Fibroblast of skin of abdomen (primary cell): ENCODE measurements at regions not wholly inside any gene's neighbourhood (a gene's known extent, or its start where the extent isn't known, plus 50 kb on each side); places are given as distances from the start of the nearest gene placed in this dataset.
"Not testable (repeated sequence)": the region's sequence is repeated elsewhere in the genome, so short reads cannot be mapped to it uniquely, and the experiment has no call there.

Experiments used
- DNase-seq: peaks from one replicate; pipeline ENCODE4 v3.0.0-alpha.2; 2013

DNA sequence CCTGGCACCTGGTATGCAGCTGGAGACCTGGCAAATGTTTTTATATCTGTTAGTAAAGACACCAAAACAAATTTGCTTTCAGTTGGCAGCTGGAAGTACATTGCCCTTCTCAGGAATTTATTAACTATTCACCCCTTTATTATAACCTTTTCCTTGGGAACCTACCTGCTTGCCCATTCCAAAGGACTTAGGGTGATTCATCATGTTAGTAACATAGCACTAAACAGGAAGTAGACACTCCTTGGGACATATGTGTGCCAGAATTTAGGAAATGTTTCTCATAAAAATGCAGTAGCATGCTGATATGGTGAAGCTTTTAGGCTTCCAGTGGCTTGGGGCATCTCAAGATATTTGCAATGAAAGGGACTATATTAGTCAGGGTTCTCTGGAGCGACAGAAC is 184.2 kb downstream of the DMAC1 start:
- no peak for DNase-seq

DNA sequence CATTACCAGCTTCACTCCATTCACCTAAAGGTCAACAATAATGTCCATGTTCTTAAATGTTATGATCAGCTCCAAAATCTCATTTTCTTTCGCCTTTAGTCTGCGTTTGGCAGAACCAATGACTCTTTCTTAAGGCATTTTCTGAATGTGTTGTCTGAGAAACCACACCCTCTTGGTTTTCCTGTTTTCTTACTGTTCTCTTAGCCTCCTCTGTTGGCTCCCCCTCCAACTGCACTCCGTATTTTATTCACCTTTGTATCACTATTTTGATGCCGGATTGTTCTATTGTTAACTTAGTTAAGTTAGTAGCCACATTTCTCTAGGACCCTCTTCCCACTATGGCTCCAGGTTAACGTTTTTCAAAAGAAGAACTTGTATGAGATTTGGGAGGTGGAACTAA is 185.6 kb downstream of the DMAC1 start:
- peak; percentile 3 for DNase-seq

DNA sequence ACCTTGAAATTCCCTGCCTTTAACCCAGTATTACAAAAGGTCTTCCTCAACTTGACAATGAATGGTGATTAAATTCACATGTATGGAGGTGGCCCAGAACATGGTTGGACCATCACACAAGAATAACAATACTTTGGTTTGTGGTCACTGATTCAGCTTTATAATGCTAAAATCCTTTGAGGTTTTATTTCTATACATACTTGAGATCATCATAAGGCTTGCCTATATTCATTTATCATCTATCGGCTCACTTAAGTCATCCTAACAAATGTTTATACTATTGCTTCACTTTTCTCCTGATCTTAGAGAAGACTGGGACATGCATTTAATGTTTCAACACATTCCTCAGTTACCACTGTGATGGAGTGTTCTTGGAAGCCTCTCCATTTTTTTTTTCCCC is 191.3 kb downstream of the DMAC1 start:
- DNase-seq = peak; percentile 90

DNA sequence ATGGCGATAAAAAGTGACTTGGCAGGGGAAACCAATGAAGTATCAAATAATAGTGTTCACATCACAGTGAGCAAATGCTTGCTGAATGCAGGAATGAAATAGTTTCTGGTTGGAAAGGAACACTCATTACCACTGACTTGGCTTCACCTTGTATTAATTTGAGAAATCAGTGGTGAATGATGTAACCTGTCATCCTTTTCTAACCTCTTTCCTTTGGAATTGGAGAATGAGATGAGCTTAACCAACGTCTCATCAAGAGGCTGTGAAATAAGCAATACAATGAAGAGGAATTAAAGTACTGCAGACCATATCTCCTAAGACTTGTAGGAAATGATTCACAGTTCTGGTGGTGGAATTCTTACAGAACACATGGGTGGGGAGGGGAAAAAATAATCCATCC is 192.2 kb downstream of the DMAC1 start:
- peak; percentile 93 for DNase-seq

DNA sequence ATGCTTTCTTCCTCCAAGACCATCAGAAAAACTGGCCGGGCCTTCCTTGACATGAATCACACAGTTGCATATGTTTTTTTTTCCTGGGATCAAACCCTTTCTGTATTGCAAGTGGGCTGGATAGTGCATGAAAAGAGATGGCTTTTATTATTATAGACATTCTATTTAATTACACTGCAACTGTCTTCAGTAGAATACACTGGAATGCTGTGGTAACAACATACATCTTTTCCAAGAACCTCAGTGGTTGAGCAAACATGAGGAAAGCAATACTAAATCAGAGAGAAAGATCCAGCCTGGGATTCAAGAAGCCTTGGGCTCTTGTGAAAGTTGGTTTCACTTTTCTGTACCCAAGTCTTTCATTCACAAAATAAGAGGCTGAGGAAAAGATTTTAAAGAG is 193.0 kb downstream of the DMAC1 start:
- DNase-seq = peak; percentile 87

DNA sequence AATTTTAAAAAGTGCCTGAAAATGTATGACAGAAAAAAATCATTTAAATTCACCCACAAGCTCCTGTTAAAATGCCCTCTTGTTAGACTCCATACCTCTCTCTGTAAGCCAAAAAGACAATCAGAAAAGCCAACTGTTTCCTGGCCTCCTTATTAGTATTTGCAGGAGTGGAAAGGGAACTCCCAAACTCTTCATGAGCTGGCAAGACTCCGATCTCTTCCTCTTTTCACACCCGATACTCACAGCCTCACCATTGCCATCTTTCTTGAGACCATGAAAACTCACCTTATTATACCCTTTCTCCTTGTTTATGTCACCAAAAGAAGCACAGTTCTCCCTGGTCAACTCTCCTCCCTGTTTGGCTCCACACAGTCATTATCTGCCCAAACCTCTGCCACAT is 197.8 kb downstream of the DMAC1 start:
- DNase-seq = no peak

DNA sequence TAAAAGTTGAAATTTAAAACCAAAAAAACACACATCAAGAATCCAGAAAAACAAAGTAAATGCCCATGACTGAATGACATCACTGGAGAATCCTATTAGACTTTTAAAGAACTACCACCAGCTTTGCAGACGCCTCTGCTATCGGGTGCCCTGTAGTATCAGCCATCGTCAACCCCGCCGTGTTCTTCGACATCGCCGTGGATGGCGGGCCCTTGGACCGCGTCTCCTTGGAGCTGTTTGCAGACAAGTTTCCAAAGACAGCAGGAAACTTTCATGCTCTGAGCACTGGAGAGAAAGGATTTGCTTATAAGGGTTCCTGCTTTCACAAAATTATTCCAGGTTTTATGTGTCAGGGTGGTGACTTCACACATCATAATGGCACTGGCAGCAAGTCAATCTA is 201.9 kb downstream of the DMAC1 start:
- no peak for DNase-seq

DNA sequence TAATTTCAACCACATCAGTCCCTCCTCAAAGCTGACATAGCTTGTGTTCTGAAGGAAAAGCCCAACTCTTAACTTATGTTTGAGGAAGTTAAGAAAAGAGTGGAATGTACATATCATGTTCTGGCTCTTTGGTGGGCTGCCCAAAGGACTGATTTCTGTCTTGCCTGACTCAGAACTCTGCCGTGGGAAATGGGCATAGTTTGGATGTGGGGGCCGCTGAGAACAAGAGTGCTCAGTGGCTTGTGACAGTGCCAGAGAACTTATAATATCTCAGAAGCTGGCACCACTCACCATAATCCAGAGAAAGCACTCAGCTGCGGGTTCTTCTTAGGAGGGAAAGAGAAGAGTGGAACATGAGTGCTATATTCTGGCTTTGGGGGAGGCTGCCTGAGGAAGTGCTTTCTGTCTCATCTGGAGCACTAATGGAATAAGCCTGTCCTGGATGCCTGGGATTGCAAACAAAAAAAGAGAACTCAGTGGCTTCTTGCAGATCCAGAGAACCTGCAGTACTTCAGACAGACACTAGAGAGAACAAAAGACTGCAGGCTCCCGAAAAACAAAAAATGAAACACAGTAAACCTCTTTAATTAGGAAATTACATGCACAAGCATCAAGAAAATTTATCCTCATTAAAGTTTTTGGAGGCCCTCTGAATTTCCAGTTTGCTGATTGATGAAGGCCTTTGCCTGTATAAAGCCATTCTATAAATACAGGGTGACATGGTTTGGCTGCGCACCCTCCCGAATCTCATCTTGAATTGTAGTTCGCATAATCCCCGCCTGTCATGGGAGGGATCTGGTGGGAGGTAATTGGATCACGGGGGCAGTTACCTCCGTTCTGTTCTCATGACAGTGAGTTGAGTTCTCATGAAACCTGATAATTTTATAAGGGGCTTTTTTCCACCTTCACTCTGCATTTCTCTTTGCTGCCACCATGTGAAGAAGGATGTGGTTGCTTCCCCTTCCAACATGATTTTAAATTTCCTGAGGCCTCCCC is 207.0 kb downstream of the DMAC1 start:
- peak; percentile 28 for DNase-seq

DNA sequence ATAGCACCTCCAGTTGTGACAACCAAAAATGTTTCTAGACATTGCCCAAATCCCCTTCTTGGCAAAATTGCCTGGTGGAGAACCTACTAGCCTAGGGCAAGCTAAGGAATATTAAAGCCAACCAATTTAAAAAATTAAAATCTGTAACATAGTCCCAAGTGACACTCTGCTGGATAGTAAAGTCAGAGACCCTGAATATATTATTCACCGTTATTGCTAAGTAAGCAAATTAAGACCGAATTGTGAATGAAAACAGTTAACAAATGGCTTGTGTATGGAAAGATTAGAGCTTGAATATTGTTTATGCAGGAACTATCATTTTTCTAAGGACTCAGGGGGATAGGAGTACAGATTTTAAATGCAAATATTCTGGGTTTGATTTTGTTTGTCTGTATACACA is 208.1 kb downstream of the DMAC1 start:
- no peak for DNase-seq

DNA sequence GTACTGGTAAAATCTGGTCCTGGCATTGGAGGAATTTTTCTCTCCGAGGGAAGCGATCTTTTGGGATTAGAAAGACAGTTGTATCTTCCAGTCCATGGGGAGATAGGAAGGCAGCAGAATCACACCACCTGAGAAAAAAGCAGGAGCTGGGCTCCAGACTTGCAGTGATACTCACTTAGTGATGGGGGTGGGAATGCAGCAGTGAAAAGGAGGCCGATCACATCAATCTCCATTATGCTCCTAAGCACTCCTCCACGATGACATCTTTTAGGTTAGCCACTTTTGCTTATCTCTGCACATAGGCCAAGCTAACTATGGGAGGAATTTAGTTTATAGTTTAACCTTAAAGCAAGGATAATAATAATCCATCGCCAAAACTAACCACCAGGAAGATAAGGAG is 219.0 kb downstream of the DMAC1 start:
- DNase-seq = no peak

DNA sequence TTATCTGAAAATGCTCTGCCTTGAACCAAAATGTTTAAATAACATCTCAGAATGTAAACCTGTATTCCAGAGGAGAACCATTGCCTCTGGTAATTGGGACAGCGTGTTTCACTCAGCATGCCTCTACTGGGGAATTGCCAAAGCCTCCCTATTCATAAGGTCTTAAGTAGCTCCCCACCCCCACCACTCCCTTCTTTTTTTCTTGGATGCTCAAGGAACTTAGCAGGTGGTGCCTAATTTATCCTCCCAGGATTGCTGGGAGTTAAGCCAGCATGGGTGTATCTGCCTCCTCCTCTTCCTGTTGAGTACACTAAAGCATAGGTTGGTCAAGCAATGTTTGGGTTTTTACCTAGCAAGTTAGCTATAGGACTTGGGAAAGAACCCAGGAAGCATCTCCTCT is 220.2 kb downstream of the DMAC1 start:
- peak; percentile 4 for DNase-seq

DNA sequence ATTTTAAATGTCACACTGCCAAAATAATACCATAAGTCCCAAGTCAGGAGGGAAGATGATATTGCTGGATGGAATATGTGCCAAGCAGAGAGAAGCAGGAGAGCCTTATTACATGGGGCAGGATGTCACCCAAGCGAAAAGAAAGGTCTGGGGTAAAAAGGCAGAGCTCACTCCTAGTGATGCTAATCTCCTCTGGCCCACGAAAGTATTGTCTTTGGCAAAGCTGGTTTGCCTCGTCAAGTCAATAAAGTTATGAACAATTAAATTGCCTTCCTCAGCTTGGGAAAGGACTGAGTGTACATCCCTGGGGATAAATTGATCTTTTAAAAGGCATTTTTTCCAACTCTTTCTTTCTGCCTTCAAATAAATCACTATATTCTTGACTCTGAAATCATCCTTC is 220.6 kb downstream of the DMAC1 start:
- DNase-seq = peak; percentile 1

DNA sequence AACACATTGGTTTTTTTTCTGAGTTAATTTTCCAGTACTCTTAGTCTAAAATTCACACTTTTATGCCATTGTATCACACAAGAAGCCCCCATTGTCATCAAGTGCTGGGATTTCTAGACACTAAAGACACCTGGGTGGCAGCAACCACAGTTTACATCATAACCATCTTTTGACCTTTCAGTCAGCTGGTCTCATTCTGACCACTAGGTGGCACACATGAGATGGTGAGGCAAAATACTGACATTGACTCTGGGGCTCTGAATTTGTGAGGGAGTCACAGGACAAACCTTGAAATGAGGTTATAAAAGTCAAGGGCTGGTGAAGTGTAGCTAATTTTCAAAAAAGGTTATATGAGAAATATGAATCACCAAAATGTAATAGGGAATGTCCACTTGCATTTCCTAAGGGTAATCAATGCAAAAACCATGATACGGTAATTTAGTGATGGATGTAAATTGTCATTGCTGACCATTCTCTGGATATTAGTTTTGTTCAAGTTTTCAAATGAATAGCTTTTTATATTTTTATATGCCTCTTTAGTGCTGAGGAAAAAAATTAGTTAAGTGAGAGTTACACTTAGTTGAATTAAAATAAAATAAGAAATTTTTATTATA is 229.4 kb downstream of the DMAC1 start:
- peak; percentile 57 for DNase-seq

DNA sequence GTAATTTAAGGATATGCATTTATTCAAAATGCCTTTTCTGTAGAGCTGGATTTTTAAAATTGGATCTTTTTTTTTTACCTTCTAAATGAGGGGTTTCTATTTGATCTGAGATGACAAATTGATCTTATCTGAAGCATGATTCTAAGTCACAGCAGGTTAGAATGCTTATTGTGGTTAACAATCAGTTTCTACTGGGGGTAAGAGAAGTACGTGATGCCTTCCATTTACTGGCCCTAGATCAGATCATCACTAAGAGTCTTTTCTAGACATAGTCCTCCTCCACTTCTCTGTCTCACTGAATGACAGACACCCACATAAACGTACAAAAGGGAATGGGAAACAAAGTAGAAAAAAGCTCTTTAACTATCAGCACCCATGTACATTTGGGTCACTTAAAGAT is 231.9 kb downstream of the DMAC1 start:
- DNase-seq = no peak

DNA sequence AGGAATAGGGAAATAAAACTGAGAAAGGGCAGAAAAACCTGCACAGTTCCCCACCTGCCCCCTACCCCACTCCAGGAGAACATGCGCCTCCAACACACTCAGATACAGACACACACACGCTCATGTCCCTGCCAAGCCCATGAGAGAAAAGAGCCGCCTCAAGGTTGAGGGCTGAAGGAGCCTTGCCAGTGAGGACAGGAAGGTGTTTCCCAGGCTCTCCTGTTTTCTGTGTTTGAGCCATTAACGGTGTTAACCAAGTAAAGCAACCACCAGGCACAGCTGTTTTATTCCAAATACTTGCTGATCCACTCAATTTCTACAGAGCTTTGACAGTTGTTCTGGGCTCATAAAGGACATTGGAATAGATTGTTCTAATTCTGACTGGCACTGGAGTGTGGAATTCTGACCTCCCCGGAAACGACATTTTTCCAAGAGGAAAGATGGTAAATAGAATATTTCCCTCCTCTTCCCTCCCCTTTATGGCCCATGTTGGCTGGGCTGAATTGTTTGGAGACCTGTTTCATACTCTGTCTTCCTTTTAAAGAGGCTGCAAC is 238.0 kb downstream of the DMAC1 start:
- DNase-seq = no peak

DNA sequence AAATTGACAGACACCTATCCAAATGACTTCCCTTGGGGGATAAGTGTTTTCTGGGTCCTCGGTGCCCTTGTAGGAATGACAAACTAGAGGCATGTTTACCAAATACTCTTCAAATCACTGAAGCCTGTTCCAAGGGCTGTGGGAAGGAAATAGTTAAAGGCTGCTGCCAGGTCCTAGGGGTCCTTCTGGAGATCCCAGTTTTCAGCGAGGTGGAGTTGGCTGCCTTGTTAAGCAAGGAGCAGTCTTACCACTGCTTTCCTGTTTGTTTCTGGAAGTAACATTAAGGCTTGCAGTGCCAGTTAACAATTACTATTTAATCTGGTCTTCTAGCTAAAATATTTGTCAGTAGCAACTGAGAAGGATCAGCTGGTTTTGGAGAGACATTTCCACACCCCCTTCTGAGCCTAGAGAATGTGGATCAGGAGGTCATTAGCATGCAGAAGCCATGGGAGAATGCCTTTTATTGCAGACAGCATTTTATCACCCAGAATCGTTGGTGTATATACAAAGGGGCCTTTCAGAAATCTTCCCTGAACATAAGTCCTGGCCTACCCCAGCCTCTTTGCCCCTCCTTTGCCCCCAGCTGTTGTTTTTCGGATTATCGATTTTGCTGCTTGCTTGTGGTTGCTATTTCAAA is 238.8 kb downstream of the DMAC1 start:
- no peak for DNase-seq

DNA sequence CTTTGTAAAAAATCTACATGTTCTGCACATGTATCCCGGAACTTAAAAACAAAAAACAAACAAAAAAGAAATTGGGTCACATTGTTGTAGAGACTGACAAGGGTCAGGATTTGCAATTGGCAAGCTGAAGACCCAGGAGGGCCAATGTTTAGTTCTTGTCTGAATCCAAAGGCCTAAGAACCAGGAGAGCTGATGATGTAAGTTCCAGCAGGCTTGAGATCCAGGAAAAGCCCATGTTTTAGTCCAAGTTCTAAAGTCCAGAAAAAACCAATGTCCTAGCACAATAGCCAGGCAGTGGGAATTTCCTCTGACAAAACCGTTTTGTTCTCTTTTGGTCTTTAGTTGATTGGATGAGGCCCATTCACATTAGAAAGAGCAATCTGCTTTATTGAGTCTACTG is 244.9 kb downstream of the DMAC1 start:
- no peak for DNase-seq

DNA sequence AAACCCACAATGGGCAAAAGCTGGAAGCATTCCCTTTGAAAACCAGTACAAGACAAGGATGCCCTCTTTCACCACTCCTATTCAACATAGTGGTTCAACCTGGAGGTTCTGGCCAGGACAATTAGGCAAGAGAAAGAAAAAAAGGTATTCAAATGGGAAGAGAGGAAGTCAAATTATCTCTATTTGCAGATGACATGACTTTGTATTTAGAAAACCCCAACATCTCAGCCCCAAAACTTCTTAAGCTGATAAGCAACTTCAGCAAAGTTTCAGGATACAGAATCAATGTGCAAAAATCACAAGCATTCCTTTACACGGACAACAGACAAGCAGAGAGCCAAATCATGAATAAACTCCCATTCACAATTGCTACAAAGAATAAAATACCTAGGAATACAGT is 246.9 kb downstream of the DMAC1 start:
- DNase-seq = not testable (repeated sequence)

DNA sequence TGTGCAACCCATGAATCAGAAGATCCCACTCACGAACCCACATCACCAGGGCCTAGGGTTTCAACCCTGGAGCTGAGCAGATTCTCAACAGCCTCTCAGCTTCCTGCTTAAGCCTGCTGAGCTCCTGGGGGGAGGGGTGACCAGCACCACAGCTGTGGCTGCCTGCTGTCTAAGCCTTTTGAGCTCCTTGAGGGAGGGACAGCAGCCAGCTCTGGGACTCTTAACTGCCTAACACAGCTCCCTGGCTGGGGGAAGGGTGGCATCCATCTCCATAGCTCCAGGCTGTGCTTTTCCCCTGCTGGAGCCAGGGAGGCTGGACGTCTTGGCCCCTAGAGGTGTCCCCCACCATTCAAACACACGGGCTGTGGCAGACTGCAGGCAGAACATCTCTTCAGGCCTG is 250.3 kb downstream of the DMAC1 start:
- peak; percentile 38 for DNase-seq

DNA sequence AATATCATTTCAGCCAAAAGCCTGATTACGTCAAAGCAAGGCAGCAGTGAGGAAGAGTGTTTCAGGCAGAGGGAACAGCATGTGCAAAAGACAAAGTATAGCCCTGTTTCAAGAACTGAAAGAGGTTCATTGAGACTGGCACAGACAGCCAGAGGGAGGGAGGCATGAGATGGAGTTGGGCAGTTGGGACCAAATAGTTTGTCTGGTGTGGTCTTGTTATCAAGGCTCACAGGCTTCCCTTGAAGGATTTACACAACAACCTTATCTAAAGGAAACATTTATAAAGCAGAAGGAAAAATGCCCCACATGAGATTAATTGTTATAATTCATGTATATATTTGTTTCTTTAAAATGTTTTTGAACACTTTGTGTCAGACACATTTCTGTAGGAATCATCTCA is 253.3 kb downstream of the DMAC1 start:
- DNase-seq = no peak

DNA sequence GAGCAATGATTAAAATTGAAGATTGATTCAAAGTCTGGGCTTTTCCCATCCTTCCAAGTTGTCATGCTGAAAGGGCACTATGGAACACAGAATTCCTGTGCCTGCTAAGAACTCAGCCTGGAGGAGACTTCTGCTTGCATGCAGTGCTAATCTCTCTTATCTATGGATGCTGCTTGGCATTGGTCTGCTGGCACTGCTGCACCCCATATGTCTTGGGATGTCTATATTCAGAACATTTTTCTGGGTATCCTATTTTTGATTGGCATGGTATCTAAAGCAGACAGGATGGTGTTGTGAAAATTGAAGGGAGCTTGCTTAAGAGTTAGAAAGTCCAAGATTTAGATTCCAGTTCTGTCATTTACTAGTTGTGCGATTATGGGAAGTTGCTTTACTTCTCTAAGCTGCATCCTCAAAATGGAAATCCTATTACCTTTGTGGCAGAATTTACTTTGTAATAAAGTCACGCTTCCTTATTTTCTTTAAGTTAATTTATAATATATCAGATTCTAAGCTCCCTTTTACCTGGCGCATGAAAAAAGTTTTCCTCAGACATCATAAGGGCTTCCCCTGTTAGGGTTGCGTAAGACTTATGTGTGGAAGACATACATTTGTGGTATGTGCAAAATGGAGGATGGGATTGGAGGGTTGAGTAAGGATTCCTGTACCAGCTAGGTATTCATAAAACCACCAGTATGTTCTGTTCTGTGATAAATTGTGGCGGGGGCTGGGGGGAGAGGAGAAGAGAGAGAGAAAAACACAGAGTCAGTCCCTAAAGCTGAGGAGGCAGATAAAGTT is 254.0 kb downstream of the DMAC1 start:
- DNase-seq = peak; percentile 6

DNA sequence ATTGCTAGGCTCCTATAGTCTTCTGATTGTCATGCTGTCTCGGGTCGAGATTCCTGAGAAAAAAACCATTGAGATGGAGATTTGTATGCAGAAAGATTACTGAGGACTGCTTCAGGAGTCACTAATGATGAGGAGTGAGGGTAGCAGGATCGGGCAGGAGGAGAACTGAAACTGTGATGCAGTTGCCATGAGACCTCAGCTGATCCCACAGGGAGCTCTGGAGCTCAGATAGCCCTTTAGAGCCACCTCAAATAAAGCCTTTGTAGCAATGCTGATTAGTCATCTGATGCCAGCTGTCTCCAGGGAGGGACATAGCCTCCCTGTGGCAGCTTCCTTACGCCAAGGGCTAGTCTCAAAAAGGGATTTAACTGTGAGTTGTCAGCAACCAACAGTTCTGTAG is 256.9 kb downstream of the DMAC1 start:
- no peak for DNase-seq

DNA sequence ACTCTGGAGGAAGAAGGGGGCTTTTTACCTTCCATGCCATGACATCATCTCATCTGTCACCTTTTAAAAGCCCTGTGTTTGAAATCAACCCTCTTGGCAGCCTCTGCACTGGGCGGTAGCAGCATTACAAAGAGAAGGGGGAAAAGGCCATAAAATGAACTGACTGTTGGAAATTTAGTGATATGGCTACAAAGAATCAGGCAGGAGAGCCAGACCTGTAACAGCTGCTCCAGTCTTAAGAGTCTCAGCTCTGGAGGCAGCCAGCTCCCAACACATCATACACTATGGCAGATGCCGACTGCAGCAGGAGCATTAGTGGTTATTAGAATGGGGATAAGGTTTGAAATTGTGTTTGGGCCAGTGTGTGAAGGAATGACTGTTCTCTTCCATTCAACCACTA is 257.5 kb downstream of the DMAC1 start:
- no peak for DNase-seq
